ENCODE measurements at regions not wholly inside any gene's neighbourhood (a gene's known extent, or its start where the extent isn't known, plus 50 kb on each side); places are given as distances from the start of the nearest gene placed in this dataset.

GRCh38 chr6:84421031-84421430 is 193.6 kb upstream of the CEP162 start:
- DNase-seq (ENCODE audit: low read depth in 2 of 2) = no peak

GRCh38 chr6:84417260-84417659 is 189.8 kb upstream of the CEP162 start:
- DNase-seq (ENCODE audit: low read depth in 2 of 2) = no peak

DNA sequence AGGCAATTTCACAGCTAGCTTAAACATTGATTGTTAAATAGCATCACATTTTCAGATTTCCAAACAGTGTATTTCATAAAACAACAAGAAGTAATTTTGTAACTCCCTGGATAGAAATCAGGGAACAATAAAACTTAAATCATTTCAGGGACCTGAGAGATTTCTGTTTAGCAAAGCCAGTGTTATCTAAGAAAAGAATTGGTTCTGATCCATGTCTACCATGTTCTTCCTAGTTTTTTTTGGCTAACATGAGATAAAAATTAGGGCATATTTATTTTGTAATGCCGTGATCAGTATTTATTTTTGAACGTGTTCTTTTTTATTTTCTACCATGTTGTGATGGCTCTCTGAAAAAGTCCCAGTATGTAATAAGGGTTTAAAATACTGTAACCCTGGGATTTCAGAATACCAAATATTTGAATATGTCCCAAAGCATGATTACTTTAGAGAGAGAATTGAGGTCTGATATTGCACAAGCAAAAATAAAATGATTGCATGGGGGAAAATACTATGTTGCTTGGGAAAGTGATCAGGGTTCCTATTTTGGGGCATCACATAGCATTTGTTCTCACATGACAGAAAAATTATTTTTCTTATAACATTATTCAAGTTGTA is 188.7 kb upstream of the CEP162 start:
- DNase-seq (ENCODE audit: low read depth in 2 of 2) = no peak

DNA sequence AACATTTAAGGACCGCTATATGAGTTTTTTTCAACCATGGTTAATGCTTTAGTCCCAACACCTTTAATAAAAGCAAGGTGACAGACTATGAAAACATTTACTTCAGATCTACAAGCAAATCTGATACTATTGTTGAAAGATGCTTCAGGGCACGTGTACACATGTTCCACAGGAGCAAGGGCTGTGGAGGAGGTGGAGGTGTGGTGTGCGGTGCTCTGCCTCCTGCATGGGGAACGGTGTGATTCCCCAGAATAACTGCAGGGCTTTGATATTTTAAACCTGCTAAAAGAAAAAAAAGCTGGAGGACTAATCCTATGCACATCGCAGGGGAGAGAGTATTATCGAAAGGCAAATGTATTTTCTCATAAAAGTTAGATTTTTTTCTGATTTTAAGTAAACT is 188.1 kb upstream of the CEP162 start:
- DNase-seq (ENCODE audit: low read depth in 2 of 2) = no peak

DNA sequence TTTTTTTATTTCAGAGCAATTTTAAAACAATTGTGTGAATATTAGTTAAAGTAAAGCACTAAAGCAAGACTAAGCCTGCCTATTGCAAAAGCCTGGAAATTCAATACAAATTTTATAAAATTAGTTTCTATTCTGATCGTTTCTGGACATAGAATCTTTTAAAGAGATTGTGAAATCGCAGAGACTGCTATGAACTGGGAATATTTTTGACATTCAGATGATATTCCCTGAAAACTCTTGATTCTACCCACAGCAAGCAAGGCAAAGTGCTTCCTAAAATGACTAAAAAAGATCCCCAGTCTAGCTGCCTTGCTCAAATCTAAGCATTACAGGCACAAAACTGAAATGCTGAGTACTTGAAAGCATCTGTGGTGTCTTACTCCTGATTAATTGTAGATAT is 187.6 kb upstream of the CEP162 start:
- no peak for DNase-seq (ENCODE audit: low read depth in 2 of 2)

DNA sequence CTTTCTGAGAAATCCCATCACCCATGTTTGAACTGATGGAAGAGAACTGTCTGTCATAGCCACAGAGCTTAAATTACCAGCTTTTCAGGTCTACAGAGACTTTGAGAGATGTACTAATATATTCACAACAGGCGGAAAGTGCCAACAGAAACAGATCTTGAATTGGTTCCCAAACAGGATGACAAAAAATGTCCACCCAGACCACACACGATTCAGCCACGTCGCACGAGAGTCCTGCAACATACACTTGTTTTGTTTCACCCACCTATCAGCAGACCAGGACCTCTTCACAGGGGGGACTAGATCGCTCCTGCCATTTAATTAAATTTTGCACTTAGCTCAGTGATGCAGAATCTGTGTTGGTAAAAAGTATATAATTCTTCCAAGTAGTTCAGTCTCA is 187.1 kb upstream of the CEP162 start:
- no peak for DNase-seq (ENCODE audit: low read depth in 2 of 2)

DNA sequence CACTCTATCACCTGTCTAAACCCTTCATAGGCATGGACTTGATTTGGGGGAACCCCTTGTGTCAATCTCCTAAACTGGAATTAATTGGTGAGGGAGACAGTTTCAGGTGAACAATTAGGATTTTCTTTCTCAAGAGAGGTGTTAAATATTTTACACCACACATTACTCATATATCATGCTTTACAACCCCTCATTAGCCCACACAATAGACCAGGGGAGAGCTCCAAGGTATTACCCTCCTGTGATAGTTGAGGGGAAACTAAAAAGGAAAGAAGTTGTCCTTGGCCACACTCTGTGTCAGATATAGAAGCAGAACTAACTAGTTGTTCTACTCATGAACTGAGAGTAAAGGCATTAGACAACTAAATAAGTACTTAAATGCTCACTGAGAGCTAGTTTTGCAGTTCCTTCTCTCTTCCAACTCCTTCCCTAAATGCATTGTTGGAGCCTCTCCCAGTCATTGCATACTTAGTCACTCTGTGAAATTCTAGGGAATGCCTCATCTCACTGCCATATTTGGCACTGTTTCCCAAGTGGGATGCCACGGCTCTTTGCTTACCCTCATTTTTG is 183.7 kb upstream of the CEP162 start:
- DNase-seq (ENCODE audit: low read depth in 2 of 2) = no peak

- DNase-seq (ENCODE audit: low read depth in 2 of 2) = no peak
Measured at GRCh38 chr6:84409911-84410310, 182.5 kb upstream of the CEP162 start.

GRCh38 chr6:84408028-84408427 is 180.6 kb upstream of the CEP162 start:
- DNase-seq (ENCODE audit: low read depth in 2 of 2) = no peak

DNA sequence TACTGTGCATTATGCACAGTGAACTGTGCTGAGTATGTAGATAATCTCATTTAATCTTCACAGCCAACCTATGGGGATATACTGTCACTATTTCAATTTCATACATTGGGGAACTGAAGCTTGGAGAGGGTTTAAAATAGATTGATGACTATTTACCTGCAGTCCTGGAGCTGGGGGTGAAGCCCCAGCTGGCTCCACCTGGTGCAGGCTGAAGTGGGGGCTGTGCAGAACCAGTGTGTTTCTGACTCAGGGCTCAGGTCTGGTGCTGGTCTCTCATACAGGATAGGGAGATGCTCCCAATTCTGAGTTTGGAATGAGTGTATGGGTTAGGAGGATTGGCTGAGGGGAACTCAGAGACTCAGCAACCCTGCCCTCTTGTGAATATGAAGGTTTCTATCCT is 176.1 kb upstream of the CEP162 start:
- DNase-seq (ENCODE audit: low read depth in 2 of 2) = no peak

DNA sequence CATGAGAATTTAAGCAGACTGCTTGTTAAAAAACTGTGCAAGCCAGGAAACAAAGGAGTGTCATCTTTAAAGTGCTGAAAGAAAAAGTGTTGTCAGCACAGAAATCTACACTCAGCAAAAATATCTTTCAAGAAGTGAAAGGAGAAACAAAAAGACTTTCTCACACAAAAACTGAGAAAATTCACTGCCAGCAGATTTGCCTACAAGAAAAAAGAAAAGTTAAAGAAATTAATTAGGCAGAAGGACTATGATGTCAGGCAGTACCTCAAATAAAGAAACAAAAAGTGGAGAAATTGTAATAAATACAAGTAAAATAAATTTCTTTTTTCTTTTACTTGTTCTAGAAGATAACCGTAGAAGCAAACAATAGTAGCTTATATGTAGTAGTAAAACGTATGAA is 171.6 kb upstream of the CEP162 start:
- DNase-seq (ENCODE audit: low read depth in 2 of 2) = no peak

- DNase-seq (ENCODE audit: low read depth in 2 of 2) = no peak
Measured at GRCh38 chr6:84392261-84392660, 164.8 kb upstream of the CEP162 start.

DNA sequence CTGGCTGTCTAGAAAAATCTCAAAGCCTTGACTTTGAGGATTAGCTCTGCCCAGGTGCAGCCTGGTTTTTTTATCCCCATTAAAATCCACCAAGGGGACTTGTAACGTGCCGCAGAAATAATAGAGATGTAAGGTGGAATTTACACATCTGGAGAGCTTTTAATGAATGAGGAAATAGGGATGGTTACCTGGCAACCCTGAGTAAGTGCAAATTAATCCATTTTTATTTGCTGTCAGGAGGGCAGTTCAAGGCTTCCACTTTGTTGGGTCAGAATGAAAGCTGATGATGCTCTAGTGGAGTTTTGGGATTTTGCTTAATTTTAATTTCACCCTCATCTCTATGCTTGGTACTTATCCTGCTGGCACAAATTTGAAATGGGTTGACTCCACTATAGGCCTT is 163.4 kb upstream of the CEP162 start:
- no peak for DNase-seq (ENCODE audit: low read depth in 2 of 2)

GRCh38 chr6:84390334-84390733 is 162.9 kb upstream of the CEP162 start:
- no peak for DNase-seq (ENCODE audit: low read depth in 2 of 2)

DNA sequence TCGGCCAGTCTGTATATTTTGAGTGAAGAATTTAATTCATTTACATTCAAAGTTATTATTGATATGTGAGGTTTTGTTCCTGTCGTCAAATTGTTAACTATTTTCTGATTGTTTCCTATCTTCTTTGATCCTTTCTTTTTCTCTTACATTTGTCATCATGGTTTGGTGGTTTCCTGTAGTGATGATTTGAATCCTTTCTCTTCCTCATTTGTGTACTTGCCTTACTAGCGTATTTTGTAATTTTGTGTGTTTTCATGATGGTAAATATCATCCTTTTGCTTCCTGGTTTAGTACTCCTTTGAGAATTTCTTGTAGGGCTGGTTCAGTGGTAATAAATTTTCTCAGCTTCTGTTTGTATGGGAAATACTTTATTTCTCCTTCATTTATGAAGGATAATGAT is 151.7 kb upstream of the CEP162 start:
- DNase-seq (ENCODE audit: low read depth in 2 of 2) = no peak

DNA sequence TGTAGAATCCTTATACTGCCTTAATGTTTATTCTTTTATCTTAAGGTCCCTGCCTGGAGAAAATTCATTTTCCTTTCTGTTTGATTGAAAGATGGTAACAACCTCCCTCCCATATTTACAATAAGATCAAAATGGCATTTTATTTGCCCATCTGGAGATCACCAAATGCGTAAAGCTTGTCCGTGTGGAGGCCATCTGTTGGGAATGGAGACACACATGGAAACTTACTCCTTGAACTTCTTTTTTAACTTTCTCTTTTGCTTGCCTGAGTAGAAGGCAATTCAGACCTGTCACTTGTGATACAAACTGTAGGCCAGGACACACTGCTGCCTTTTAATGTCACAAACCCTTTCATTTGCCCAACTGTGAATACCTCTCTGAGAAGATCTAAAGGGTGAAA is 144.8 kb upstream of the CEP162 start:
- no peak for DNase-seq (ENCODE audit: low read depth in 2 of 2)

DNA sequence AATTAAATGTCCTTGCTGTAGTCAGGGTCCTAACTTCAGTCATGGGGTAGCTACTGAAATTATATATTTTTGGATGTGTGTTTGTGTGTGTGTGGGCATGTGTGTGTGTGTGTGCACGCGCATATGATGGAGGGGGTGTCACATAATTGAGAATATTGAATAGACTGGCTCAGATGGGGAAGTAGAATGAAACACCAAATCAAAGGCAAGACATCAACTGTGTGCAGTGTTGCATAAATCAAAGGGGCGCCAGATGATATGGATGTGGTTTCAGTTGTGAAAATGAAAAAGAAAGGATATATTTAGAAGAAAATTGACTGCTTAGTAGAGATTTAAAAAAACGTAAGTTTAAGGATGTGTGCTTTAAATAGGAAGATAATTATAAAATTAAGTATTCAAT is 144.2 kb upstream of the CEP162 start:
- DNase-seq (ENCODE audit: low read depth in 2 of 2) = no peak

GRCh38 chr6:84362193-84362821 is 134.9 kb upstream of the CEP162 start:
- no peak for DNase-seq (ENCODE audit: low read depth in 2 of 2)

DNA sequence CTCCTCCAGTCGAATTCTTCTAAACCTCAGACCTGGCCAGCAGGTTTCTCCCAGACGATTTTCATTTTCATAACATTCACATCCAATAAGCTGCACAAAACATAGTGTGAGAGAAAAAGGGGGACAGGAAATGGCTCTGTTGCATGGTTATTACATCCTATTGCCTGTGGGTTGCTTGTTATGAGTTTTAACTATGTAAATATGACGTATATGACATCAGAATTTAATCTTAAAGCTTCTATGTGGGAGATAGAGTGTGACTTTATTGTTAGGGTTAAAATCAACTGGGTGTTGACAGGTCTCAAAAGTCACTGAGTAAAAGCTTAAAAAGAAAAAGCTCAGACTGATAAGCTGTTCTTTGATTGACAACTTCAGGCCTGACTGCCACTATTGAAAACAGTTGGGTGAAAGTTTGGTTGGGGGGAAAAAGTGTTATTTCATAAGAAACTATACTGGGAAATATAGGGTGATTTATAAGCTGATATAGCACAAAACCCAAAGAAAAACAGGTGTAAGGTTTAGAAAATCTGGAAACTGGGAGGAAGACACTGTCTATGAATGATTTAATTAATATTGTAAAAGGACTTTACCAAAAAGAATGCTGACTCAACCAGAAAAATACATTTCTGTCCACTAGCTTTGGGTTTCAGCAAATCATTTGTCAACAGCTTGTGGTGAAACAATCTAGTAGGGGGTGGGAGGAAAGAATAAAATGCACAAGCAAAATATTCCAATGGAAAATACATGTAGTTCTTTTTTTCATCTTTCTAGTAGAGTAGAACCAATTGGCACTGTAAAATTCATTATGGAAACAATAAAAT is 134.1 kb upstream of the CEP162 start:
- DNase-seq (ENCODE audit: low read depth in 2 of 2) = no peak

- DNase-seq (ENCODE audit: low read depth in 2 of 2) = no peak
Measured at GRCh38 chr6:84360039-84360438, 132.6 kb upstream of the CEP162 start.

DNA sequence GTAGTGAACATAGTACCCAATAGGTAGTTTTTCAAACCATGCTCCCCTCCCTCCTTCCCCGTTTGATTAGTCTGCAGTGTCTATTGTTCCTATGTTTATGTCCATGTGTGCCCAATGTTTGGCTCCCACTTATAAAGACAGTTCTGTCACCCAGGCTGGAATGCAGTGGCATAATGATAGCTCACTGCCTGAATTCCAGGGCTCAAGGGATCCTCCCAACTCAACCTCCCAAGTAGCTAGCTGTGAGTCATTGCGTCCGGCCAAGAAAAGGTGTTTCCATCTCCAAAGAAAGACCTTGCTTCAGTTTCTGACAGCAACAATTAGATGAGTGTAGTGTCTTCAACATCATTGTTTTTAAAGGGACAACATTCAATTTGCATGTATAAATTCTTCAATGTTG is 131.1 kb upstream of the CEP162 start:
- no peak for DNase-seq (ENCODE audit: low read depth in 2 of 2)

- DNase-seq (ENCODE audit: low read depth in 2 of 2) = no peak
Measured at GRCh38 chr6:84357631-84358030, 130.2 kb upstream of the CEP162 start.

DNA sequence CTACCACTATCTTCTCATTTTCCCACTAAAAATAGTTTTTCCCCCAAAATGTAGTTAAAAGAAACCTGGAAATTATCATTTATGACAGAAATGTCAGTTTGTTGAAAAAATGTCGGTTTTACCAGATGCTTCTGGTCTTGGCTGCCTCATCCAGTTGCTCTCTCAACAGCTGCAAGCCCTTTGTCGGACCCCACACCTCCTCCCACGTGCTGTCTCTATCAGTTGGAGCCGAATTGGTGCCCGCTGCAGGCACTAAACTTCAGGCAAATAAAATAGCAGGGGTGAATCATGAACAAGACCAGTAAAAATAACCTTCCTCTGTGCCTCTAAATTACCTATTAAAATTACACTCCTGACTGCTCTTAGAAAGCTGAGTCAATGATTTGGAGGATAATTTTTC is 129.5 kb upstream of the CEP162 start:
- no peak for DNase-seq (ENCODE audit: low read depth in 2 of 2)

All from stimulated activated CD8-positive, alpha-beta memory T cell treated with anti-CD3 and anti-CD28 coated beads, Interleukin-15, amount 100 ng/mL, for 48 hours (primary cell).